T-helper 17 cell (primary cell): ENCODE measurements at regions not wholly inside any gene's neighbourhood (a gene's known extent, or its start where the extent isn't known, plus 50 kb on each side); places are given as distances from the start of the nearest gene placed in this dataset.
"Not testable (repeated sequence)": the region's sequence is repeated elsewhere in the genome, so short reads cannot be mapped to it uniquely, and the experiment has no call there.

ENCODE experiments used
- ATAC-seq: fragments of 150-1000 bp; cut with Tn5 transposase; 2 replicates; pipeline ENCODE4 v1.10.0; 2021; ENCODE audit warnings: mild to moderate bottlenecking, moderate library complexity
- DNase-seq, 3 donors: peaks; one replicate each; pipeline versions ENCODE4 v3.0.0 to v3.0.0-alpha.2; 2020 to 2021
- H3K9me3 ChIP-seq: one replicate; pipeline ENCODE4 v1.7.0; 2013; ENCODE audit warnings: low read length, mild to moderate bottlenecking; ENCODE audit not compliant: control insufficient read depth, poor library complexity, severe bottlenecking
- H3K27ac Mint-ChIP-seq: one replicate; pipeline ENCODE4 v1.8.0; 2022; ENCODE audit warnings: mild to moderate bottlenecking, moderate library complexity, mixed read lengths
- H3K27me3 Mint-ChIP-seq: one replicate; pipeline ENCODE4 v1.8.0; 2022; ENCODE audit warnings: mixed read lengths
- H3K36me3 Mint-ChIP-seq: one replicate; pipeline ENCODE4 v1.8.0; 2022; ENCODE audit warnings: low read depth, mixed read lengths
- H3K4me1 Mint-ChIP-seq: one replicate; pipeline ENCODE4 v1.8.0; 2022; ENCODE audit warnings: mild to moderate bottlenecking, mixed read lengths
- H3K4me3 Mint-ChIP-seq: one replicate; pipeline ENCODE4 v1.8.0; 2022; ENCODE audit warnings: mild to moderate bottlenecking, moderate library complexity, mixed read lengths

DNA sequence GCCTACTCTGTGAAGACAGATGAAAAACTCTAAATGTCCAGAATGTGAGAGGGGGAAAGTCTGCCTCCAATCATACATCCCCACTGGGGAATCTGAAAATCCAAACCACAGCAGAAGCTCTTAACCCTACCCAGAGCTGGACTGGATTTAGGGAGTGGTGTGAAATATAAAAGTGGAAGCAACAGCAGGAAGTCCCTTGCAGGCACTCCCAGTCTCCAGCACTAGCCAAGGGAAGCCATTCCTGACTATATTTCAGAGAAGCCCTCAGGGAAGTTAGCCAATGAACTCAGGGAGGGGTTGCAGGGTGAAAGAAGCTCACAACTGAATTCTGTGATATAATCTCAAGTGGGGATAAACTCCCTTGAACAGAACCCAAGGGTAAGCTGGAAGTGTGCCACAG, 51.5 kb downstream of the CRPPA start:
- no peaks in the 10 kb centered on the region for H3K9me3 ChIP-seq
- Mint-ChIP-seq H3K36me3 (no peaks in the 10 kb centered on the region), H3K4me1 (peaks cover 2% of the 10 kb centered on the region), H3K4me3 (no peak overlapping the region), H3K27ac (no peak overlapping the region), H3K27me3 (no peaks in the 10 kb centered on the region)
- ATAC-seq (no peak), DNase-seq (no peak)

DNA sequence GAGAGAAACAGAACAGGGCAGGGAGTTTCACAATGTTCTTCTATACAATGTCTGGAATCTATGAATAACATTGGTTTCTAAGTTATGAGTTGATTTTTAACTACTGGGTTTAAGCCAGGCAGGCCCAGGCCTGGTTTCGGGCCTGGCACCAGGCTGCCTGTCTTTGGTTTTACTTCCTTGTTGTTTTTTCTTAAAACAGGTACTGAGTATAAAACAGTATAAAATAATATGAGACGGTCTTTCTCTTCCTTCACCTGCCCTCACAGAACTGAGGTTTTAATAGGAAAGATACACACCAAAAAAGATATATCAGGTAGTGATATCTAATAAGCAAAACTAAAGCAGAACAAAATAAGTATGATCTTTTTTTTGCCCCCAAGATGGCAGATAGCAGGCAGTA, 52.0 kb downstream of the CRPPA start:
- H3K9me3 ChIP-seq, H3K36me3 Mint-ChIP-seq, DNase-seq, H3K4me3 Mint-ChIP-seq, H3K4me1 Mint-ChIP-seq, H3K27me3 Mint-ChIP-seq, ATAC-seq, H3K27ac Mint-ChIP-seq: not testable (repeated sequence)

GRCh38 chr7:16368885-16369284, 52.5 kb downstream of the CRPPA start:
- Mint-ChIP-seq H3K27ac (no peak overlapping the region), H3K27me3 (no peaks in the 10 kb centered on the region), H3K36me3 (no peaks in the 10 kb centered on the region), H3K4me3 (no peak overlapping the region), H3K4me1 (peaks cover 2% of the 10 kb centered on the region)
- ATAC-seq (no peak), DNase-seq (no peak)
- no peaks in the 10 kb centered on the region for H3K9me3 ChIP-seq

DNA sequence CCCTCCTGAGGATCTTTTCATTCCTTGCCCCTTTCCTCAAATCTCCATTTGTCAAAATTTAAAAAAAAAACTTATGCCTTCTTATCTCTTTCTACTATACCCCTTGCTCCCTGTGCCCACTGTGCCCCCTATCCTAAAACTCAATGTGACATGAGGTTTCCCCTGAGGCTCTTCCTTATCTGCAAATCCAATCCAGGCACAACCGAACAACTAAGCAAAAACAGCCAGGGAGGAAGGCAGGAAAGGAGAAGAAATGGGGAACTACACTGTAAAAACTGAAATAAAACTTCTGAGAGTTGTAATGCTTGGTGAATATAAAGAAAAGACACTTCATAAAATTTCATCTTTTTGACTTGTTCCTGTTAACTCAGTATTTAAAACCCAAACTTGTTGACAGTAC, 54.2 kb downstream of the CRPPA start:
- no peaks in the 10 kb centered on the region for H3K27me3 Mint-ChIP-seq
- DNase-seq (no peak), ATAC-seq (no peak)
- no peaks in the 10 kb centered on the region for H3K36me3 Mint-ChIP-seq
- no peaks in the 10 kb centered on the region for H3K9me3 ChIP-seq
- H3K4me3 Mint-ChIP-seq: no peak overlapping the region
- no peak overlapping the region for H3K27ac Mint-ChIP-seq
- peaks cover 4% of the 10 kb centered on the region for H3K4me1 Mint-ChIP-seq

- H3K27me3 Mint-ChIP-seq: no peaks in the 10 kb centered on the region
Observed at GRCh38 chr7:16365952-16366351, 55.4 kb downstream of the CRPPA start.

GRCh38 chr7:16365177-16365576, 56.2 kb downstream of the CRPPA start:
- H3K27me3 Mint-ChIP-seq: no peaks in the 10 kb centered on the region
- H3K9me3 ChIP-seq: no peaks in the 10 kb centered on the region
- no peaks in the 10 kb centered on the region for H3K36me3 Mint-ChIP-seq
- peaks cover 4% of the 10 kb centered on the region for H3K4me1 Mint-ChIP-seq
- H3K4me3 Mint-ChIP-seq: no peak overlapping the region
- no peak overlapping the region for H3K27ac Mint-ChIP-seq
- DNase-seq (no peak), ATAC-seq (no peak)

More at GRCh38 chr7:16365952-16366351, 55.4 kb downstream of the CRPPA start:
- H3K27ac Mint-ChIP-seq: no peak overlapping the region
- H3K36me3 Mint-ChIP-seq: no peaks in the 10 kb centered on the region
- H3K4me3 Mint-ChIP-seq: no peak overlapping the region
- H3K4me1 Mint-ChIP-seq: peaks cover 4% of the 10 kb centered on the region
- no peaks in the 10 kb centered on the region for H3K9me3 ChIP-seq
- ATAC-seq (no peak), DNase-seq (no peak)

DNA sequence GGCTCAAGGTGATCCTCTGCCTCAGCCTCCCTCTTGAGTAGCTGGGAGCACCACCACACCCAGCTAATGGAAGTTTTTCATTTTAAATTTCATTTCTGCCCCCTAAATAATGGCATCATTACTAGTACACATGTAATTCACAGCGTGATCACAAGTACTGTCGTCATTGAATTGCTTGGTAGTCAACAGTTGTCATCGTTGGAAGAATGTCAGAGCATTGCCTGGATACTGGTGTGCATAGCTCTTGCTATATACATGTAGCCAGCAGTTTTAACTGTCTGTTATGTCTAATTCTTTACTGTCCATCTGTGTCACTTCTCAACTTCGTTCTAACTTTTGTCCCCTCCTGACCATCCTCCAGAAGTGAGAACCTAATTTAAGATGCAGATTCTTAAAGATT, 62.1 kb downstream of the CRPPA start:
- Mint-ChIP-seq H3K27ac (no peak overlapping the region), H3K36me3 (no peaks in the 10 kb centered on the region), H3K4me3 (no peak overlapping the region), H3K27me3 (no peaks in the 10 kb centered on the region), H3K4me1 (peaks cover 2% of the 10 kb centered on the region)
- ATAC-seq (no peak), DNase-seq (no peak)
- no peaks in the 10 kb centered on the region for H3K9me3 ChIP-seq

GRCh38 chr7:16357921-16358320, 63.4 kb downstream of the CRPPA start:
- peaks cover 2% of the 10 kb centered on the region for H3K4me1 Mint-ChIP-seq
- no peak for DNase-seq
- no peak overlapping the region for H3K4me3 Mint-ChIP-seq
- no peak overlapping the region for H3K27ac Mint-ChIP-seq
- H3K27me3 Mint-ChIP-seq: no peaks in the 10 kb centered on the region
- H3K9me3 ChIP-seq: no peaks in the 10 kb centered on the region
- no peak for ATAC-seq
- H3K36me3 Mint-ChIP-seq: no peaks in the 10 kb centered on the region

GRCh38 chr7:16357474-16357873, 63.9 kb downstream of the CRPPA start:
- Mint-ChIP-seq H3K4me3 (no peak overlapping the region), H3K27ac (no peak overlapping the region), H3K27me3 (no peaks in the 10 kb centered on the region), H3K36me3 (no peaks in the 10 kb centered on the region), H3K4me1 (no peaks in the 10 kb centered on the region)
- DNase-seq (no peak), ATAC-seq (no peak)
- no peaks in the 10 kb centered on the region for H3K9me3 ChIP-seq

DNA sequence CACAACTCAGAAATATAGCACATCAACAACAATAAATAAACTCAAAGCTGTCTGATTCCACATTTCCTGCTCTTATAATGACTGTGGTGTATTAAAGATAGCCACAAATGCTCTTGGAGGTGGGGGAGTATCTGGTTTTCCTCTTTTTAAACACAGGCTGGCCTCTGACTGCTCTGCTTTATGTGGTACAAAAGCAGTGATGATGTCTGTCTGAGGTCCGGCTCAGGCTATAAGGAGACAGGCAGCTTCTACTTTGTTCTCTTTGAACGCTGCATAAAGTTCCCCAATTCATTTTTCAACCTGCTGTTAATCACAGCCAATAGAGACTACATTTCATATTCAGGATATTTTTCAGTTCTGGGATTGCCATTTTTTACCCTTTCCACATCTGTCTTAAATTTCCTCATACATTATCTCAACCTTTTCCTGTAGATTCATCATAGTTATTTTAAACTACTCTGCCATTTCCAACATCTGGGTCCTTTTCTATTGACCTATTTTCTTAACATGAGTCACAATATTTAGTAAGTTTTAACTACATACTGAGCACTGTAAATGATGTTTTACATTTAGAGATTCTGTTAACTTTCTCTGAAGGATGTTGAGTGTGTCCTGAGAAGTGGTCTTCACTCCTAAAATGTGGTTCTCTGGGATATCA, 64.9 kb downstream of the CRPPA start:
- H3K27me3 Mint-ChIP-seq: no peaks in the 10 kb centered on the region
- H3K9me3 ChIP-seq: no peaks in the 10 kb centered on the region
- DNase-seq: no peak
- no peak overlapping the region for H3K27ac Mint-ChIP-seq
- no peak overlapping the region for H3K4me3 Mint-ChIP-seq
- no peaks in the 10 kb centered on the region for H3K36me3 Mint-ChIP-seq
- ATAC-seq: no peak
- no peaks in the 10 kb centered on the region for H3K4me1 Mint-ChIP-seq

- Mint-ChIP-seq H3K27me3 (no peaks in the 10 kb centered on the region), H3K27ac (no peak overlapping the region), H3K36me3 (no peaks in the 10 kb centered on the region), H3K4me3 (no peak overlapping the region), H3K4me1 (no peaks in the 10 kb centered on the region)
- no peak for DNase-seq
- ATAC-seq: no peak
- no peaks in the 10 kb centered on the region for H3K9me3 ChIP-seq
Observed at GRCh38 chr7:16354573-16354972, 66.8 kb downstream of the CRPPA start.

DNA sequence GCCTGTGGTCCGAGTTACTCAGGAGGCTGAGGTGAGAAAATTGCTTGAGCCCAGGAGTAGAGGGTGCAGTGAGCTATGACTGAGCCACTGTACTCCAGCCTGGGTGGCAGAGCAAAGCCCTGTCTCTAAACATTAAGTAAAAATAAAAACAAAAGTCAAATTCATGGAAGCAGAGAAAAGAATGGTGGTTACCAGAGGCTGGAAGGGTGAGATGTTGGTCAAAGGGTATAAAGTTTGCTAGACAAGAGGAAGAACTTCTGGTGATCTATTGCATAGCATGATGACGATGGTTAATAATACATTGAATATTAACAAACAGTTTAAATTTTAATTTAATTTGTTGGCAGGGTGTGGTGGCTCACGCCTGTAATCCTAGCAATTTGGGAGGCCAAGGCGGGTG, 68.1 kb downstream of the CRPPA start:
- H3K4me3 Mint-ChIP-seq: no peak overlapping the region
- no peak for ATAC-seq
- H3K27me3 Mint-ChIP-seq: no peaks in the 10 kb centered on the region
- H3K27ac Mint-ChIP-seq: no peak overlapping the region
- no peak for DNase-seq
- H3K4me1 Mint-ChIP-seq: no peaks in the 10 kb centered on the region
- H3K9me3 ChIP-seq: no peaks in the 10 kb centered on the region
- H3K36me3 Mint-ChIP-seq: no peaks in the 10 kb centered on the region

- Mint-ChIP-seq H3K27me3 (no peaks in the 10 kb centered on the region), H3K4me3 (no peak overlapping the region), H3K27ac (no peak overlapping the region), H3K36me3 (no peaks in the 10 kb centered on the region), H3K4me1 (no peaks in the 10 kb centered on the region)
- no peaks in the 10 kb centered on the region for H3K9me3 ChIP-seq
- DNase-seq (no peak), ATAC-seq (no peak)
Observed at GRCh38 chr7:16350634-16351033, 70.7 kb downstream of the CRPPA start.

DNA sequence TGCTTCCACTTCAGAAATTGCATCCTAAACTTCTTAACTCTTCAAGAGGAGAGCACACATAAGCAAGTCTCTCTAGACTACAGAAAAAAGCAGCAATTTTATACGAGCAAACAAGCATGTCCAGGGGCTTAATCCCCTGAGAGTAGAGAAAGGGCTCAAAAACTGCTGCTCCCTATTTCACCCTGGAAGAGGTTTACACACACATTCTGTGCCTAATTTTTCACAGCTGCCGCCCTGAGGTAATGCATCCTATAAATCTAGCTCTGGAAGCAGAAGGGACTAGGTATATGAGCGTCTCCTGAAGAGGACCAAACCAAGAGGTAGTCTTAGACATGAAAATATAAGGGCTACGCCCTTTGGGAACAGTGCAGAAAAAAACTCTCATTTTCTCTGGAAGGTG, 73.1 kb downstream of the CRPPA start:
- H3K9me3 ChIP-seq: no peaks in the 10 kb centered on the region
- H3K4me3 Mint-ChIP-seq: no peak overlapping the region
- no peak for ATAC-seq
- H3K27me3 Mint-ChIP-seq: no peaks in the 10 kb centered on the region
- H3K27ac Mint-ChIP-seq: no peak overlapping the region
- H3K4me1 Mint-ChIP-seq: no peaks in the 10 kb centered on the region
- peaks cover 3% of the 10 kb centered on the region for H3K36me3 Mint-ChIP-seq
- DNase-seq: no peak
